GM18499 (cell line): ENCODE measurements at regions not wholly inside any gene's neighbourhood (a gene's known extent, or its start where the extent isn't known, plus 50 kb on each side); places are given as distances from the start of the nearest gene placed in this dataset.

ENCODE experiments used
- ATAC-seq: cut with Tn5 transposase; IDR thresholded peaks from one replicate; pipeline ENCODE4 v1.9.1; 2021; ENCODE audit warnings: moderate number of reproducible peaks; ENCODE audit not compliant: insufficient read depth, unreplicated experiment

DNA sequence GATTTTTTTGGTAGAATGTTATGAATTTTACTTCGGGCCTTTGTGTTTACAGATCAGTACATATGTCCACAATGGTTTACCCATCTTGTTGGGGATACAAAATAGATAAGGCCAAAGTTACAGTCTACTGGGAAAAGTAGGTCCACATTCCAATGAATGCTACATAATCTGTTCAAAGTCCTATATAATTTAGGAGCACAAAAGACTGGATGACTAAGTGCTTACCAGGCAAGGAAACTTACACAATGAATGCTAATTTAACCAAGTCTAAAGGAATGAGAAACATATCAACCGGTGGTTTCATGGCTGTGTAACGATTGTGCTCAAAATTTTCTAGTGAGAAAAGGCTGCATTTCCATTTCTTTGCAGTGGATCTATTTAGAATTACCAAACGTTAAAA lies 97.4 kb upstream of the TRPM3 start:
- ATAC-seq = no peak

GRCh38 chr9:71213633-71214032 lies 92.2 kb upstream of the TRPM3 start:
- ATAC-seq = no peak

DNA sequence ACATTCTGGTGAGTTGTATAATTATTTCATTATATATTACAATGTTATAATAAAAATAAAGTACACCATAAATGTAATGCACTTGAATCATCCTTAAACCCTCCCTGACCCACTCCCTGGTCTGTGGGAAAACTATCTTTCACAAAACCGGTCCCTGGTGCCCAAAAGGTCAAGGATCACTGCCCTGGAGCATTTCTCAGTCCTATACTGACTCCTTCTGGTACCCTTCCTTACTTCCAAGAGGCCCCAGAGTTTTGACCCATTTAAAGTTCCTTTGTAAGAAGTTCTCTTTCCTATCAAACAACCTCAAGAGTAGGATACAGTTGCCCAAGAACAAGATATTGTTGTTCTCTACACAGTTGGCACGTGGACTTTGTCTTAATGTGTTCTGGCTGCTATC lies 88.9 kb upstream of the TRPM3 start:
- ATAC-seq = no peak

DNA sequence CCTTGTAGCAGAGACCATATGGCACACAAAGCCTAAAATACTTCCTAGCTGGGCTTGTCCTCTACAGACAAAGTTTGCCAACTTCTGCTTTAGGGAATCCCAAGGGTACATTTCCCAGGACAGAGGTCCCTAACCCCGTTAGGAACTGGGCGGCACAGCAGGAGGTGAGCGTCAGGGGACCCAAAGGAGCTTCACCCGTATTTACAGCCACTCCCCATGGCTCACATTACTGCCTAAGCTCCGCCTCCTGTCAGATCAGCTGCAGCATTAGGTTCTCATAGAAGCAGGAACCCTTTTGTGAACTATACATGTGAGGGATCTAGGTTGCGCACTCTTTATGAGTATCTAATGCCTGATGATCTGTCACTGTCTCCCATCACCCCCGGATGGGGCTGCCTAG lies 88.5 kb upstream of the TRPM3 start:
- no peak for ATAC-seq

DNA sequence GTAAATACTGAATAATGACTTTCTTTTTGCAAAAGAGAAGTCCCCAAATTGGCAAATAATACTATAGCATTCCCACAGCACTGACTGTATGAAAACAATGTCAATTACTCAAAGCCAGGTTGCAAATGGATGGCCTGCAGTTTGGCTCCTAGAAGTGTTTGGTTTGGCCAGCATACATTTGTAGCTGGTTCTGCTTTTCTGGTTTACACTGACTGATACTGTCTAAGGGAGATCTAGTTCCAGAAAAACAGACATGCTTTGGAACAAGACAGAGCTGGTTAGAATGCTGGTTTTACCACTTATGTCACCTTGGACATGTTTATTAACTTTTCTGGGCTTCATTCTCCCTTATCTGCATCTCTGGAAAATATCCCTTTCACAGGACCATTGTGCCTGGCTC lies 81.5 kb upstream of the TRPM3 start:
- no peak for ATAC-seq

DNA sequence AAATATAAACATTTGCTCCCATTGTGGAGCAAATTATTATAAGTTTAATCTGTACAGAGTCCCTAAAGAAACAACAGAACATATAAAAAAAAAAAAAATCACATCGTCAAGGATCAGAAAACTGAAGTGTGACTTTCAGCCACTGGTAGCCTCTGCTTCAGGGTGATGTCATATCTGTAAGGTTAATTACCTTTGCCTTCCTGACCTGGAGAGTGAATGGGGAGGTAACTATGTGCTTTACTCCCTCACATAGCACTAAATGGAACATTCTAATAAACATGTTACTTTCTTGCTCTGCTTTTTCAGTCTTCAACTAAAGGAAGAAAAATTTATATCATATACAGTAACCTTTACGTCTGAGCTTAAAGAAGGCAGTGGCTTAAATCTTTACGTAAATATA lies 70.3 kb upstream of the TRPM3 start:
- ATAC-seq = no peak

DNA sequence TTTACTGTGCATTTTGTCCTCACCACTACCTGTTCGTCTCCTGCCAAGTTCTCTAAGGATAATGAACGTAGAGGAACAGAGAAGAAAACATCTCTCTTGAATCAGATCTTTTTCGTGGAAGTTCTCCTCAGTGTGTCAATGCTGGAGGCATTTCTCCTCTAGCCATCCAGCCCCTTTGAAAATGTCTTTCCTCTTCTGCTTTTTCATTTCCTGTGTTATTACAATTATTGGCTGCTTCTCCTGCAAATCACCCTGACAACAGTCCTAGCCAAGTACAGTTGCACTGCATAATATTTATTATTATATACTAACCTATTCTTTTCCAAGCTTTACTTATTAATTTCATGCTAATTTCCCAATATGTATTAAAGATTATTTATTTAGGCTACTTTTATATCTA lies 61.8 kb upstream of the TRPM3 start:
- no peak for ATAC-seq

GRCh38 chr9:71179183-71179582 lies 57.8 kb upstream of the TRPM3 start:
- no peak for ATAC-seq

DNA sequence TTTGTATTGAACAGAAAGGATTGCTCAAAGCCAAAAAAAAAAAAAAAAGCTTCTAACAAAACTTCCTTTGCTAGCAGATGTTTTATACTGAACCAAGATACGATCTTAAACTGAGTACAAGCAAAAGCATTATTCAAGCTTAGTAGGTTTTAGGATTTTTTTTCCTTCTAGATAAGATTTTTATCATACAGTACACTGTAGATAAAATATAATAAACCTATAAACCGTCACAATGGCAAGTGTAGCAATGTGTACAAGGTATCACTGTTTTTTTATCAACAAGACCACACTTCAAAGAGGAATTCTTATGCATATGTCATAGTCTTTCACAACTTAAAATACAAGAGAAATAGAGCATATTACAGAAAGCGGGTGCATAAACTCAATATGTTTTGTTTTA lies 56.5 kb upstream of the TRPM3 start:
- ATAC-seq = no peak

GRCh38 chr9:71171517-71171916 lies 50.1 kb upstream of the TRPM3 start:
- ATAC-seq = no peak
